ENCODE measurements at regions not wholly inside any gene's neighbourhood (a gene's known extent, or its start where the extent isn't known, plus 50 kb on each side); places are given as distances from the start of the nearest gene placed in this dataset.

DNA sequence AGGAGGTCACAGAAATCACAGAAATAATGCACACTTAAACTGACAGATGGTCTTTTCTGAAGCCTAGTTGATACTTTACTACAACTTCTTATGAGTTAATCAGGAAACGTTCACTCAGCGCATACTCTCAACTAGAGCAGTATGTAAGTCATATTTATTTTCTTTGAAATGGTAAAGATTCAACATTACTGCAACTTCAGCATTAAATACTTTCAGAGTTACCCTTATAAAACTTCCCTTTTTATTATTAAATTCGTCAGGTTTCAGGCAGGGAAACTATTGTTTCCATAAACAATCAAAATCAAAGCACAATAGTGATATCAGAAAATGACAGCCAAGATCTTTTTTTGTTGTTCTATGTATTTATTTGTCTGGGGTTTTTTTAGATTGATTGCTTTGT, 222.6 kb upstream of the RND3 start:
- H3K4me3 ChIP-seq (ENCODE audit: low read depth in 1 of 2, low read length in 2 of 2), result no peak overlapping the region
- no peak overlapping the region for H3K27ac ChIP-seq (ENCODE audit: low read depth, low read length)
- no peaks in the 10 kb centered on the region for H3K36me3 ChIP-seq (ENCODE audit: insufficient read depth, low read length)
- H3K4me1 ChIP-seq (ENCODE audit: insufficient read depth, low read length), result no peaks in the 10 kb centered on the region
- H3K27me3 ChIP-seq (ENCODE audit: control insufficient read depth in 1 of 2, insufficient read depth in 2 of 2, low read length in 2 of 2), result no peaks in the 10 kb centered on the region
- H3K9ac ChIP-seq (ENCODE audit: low read length), result no peak overlapping the region
- H3K9me3 ChIP-seq (ENCODE audit: low read length), result no peaks in the 10 kb centered on the region

DNA sequence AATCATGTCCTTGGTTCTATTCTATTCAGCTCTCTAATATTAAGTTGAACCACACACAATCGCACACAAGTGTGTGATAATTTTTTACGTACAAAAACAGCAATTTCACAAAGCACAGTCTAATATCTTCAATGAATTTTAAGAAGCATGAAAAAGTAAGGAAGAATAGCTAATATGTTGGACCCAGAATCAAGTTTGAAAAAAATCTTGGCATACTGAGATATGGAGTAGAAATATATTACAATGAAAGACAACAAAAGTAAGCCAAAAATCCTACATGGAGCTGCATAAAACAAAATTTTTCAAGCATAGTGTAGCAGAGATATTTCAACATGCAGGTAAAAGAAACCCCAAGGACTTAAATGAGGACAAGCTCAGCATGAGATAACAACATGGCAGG, 219.1 kb upstream of the RND3 start:
- H3K36me3 ChIP-seq (ENCODE audit: insufficient read depth, low read length), result no peaks in the 10 kb centered on the region
- no peaks in the 10 kb centered on the region for H3K4me1 ChIP-seq (ENCODE audit: insufficient read depth, low read length)
- H3K27me3 ChIP-seq (ENCODE audit: control insufficient read depth in 1 of 2, insufficient read depth in 2 of 2, low read length in 2 of 2), result no peaks in the 10 kb centered on the region
- no peaks in the 10 kb centered on the region for H3K9me3 ChIP-seq (ENCODE audit: low read length)
- H3K4me3 ChIP-seq (ENCODE audit: low read depth in 1 of 2, low read length in 2 of 2), result no peak overlapping the region
- no peak overlapping the region for H3K27ac ChIP-seq (ENCODE audit: low read depth, low read length)
- no peak overlapping the region for H3K9ac ChIP-seq (ENCODE audit: low read length)

DNA sequence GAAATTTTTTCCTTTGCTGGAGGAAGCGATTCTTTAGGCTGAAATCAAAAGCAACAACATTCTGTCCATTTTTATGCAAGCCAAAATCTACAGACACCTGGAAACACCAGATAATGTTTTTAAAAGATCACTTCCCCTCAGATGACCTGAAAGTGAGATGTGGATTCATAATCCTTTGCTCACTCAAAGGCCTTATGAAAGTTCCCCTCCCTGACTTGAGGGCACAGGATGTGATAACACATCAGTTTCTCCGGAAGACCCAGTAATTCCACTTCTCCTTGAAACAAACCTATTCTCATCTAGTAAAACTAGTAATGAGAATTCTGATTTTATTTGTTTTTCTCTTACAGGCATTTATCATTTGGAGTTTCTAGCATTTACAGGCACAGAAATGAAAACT, 218.3 kb upstream of the RND3 start:
- H3K27me3 ChIP-seq (ENCODE audit: control insufficient read depth in 1 of 2, insufficient read depth in 2 of 2, low read length in 2 of 2), result no peaks in the 10 kb centered on the region
- H3K9ac ChIP-seq (ENCODE audit: low read length), result no peak overlapping the region
- H3K4me1 ChIP-seq (ENCODE audit: insufficient read depth, low read length), result no peaks in the 10 kb centered on the region
- H3K36me3 ChIP-seq (ENCODE audit: insufficient read depth, low read length), result no peaks in the 10 kb centered on the region
- no peak overlapping the region for H3K4me3 ChIP-seq (ENCODE audit: low read depth in 1 of 2, low read length in 2 of 2)
- H3K9me3 ChIP-seq (ENCODE audit: low read length), result no peaks in the 10 kb centered on the region
- no peak overlapping the region for H3K27ac ChIP-seq (ENCODE audit: low read depth, low read length)

DNA sequence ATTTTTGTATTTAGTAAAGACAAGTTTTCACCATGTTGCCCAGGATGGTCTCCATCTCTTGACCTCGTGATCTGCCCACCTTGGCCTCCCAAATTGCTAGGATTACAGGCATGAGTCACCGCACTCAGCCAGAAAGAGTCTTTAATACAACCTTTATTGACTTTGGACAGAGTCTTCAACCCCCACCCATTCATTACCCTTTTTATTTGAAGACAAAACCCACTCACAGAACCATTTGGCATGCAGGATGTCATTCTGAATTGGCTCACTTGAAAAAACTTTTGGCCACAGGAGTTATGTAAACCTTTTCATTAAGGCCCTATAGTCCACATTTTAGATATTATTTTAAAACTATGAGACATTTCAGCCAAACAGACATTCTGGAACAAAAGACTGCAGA, 217.9 kb upstream of the RND3 start:
- Histone ChIP-seq H3K4me3 (ENCODE audit: low read depth in 1 of 2, low read length in 2 of 2) (no peak overlapping the region), H3K9ac (ENCODE audit: low read length) (no peak overlapping the region), H3K36me3 (ENCODE audit: insufficient read depth, low read length) (no peaks in the 10 kb centered on the region), H3K4me1 (ENCODE audit: insufficient read depth, low read length) (no peaks in the 10 kb centered on the region), H3K9me3 (ENCODE audit: low read length) (no peaks in the 10 kb centered on the region), H3K27ac (ENCODE audit: low read depth, low read length) (no peak overlapping the region), H3K27me3 (ENCODE audit: control insufficient read depth in 1 of 2, insufficient read depth in 2 of 2, low read length in 2 of 2) (no peaks in the 10 kb centered on the region)

DNA sequence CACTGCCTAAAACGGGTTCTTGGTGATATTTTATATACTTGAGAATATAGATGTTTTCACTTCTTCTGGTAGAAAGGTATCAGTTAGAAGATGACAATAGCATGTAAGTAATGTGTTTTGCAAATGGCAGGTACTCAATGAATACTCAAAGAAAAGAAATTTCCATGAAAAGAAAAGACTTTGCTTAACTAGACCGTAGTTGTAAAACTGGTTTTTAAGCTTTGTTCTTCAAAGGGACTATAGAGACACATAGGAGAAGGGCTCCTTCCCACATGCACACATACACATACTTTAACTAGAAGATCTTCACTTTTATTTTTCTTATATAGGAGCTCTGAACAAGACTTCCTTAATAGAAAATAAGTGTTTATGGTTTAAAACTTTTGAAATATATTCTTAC, 215.3 kb upstream of the RND3 start:
- H3K27ac ChIP-seq (ENCODE audit: low read depth, low read length), result no peak overlapping the region
- H3K4me3 ChIP-seq (ENCODE audit: low read depth in 1 of 2, low read length in 2 of 2), result no peak overlapping the region
- no peaks in the 10 kb centered on the region for H3K27me3 ChIP-seq (ENCODE audit: control insufficient read depth in 1 of 2, insufficient read depth in 2 of 2, low read length in 2 of 2)
- H3K9ac ChIP-seq (ENCODE audit: low read length), result no peak overlapping the region
- H3K4me1 ChIP-seq (ENCODE audit: insufficient read depth, low read length), result no peaks in the 10 kb centered on the region
- no peaks in the 10 kb centered on the region for H3K36me3 ChIP-seq (ENCODE audit: insufficient read depth, low read length)
- no peaks in the 10 kb centered on the region for H3K9me3 ChIP-seq (ENCODE audit: low read length)

DNA sequence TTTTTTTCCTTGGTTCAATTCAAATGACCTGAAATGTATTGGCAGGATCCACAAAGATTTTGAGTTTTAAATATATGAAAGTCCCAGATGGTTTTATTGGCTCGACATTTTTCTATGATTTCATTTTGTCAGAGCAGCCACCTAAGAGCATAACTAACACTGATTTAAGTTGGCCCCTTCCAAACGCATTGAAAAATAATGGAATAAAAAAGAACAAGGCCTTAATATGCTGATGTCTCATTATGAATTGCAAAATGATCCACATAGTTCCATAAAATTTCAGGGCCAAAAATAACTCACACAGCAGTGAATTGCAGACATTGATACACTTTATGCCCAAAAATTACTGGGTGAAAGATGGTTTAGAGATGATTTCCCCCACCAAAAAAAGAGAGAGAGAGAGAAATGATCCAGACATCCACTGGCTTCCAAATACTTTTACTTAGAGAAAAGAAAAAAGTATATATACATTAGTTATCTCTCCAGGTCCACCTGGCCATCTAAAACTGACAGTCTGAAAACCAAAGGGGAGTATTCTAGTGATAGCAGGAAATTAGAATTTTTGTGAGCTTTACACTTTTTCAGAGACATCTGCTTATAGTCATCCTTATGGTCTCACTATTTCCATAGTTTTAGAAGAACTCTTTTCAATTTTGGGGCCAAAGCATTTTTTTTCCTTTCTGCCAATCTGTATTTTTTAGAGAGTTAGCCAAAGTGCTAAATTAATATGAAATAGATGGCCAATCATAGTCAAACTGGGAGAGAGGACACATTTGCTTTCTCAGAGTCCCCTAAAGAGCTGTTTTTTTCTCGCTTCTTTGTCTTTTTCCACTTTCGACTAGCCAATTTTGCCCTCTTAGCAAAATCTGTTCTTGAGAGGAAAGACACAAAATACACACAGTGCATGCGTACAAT, 213.5 kb upstream of the RND3 start:
- H3K9me3 ChIP-seq (ENCODE audit: low read length), result no peaks in the 10 kb centered on the region
- no peaks in the 10 kb centered on the region for H3K27me3 ChIP-seq (ENCODE audit: control insufficient read depth in 1 of 2, insufficient read depth in 2 of 2, low read length in 2 of 2)
- H3K36me3 ChIP-seq (ENCODE audit: insufficient read depth, low read length), result no peaks in the 10 kb centered on the region
- no peaks in the 10 kb centered on the region for H3K4me1 ChIP-seq (ENCODE audit: insufficient read depth, low read length)
- H3K9ac ChIP-seq (ENCODE audit: low read length), result no peak overlapping the region
- H3K4me3 ChIP-seq (ENCODE audit: low read depth in 1 of 2, low read length in 2 of 2), result no peak overlapping the region
- no peak overlapping the region for H3K27ac ChIP-seq (ENCODE audit: low read depth, low read length)

DNA sequence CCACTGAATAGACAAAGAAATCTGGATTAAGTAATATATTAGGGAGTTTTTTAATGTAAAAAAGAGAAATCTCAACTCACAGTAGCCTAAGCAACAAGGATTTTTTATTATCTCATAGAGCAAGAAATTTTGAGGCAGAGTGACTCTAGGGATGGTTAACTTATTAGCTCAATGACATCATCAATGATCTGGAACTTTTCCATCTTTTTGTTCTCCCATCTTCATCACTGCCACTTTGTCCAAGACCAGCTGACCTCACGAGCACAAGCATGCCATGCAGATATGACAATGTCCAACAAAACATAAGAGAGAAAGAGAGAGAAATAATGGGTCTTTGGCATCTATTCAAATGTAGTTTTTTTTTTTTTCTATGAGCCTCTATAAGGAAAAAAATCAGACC, 211.8 kb upstream of the RND3 start:
- H3K27ac ChIP-seq (ENCODE audit: low read depth, low read length), result no peak overlapping the region
- no peaks in the 10 kb centered on the region for H3K36me3 ChIP-seq (ENCODE audit: insufficient read depth, low read length)
- no peaks in the 10 kb centered on the region for H3K9me3 ChIP-seq (ENCODE audit: low read length)
- H3K27me3 ChIP-seq (ENCODE audit: control insufficient read depth in 1 of 2, insufficient read depth in 2 of 2, low read length in 2 of 2), result no peaks in the 10 kb centered on the region
- H3K4me3 ChIP-seq (ENCODE audit: low read depth in 1 of 2, low read length in 2 of 2), result no peak overlapping the region
- no peak overlapping the region for H3K9ac ChIP-seq (ENCODE audit: low read length)
- H3K4me1 ChIP-seq (ENCODE audit: insufficient read depth, low read length), result no peaks in the 10 kb centered on the region

DNA sequence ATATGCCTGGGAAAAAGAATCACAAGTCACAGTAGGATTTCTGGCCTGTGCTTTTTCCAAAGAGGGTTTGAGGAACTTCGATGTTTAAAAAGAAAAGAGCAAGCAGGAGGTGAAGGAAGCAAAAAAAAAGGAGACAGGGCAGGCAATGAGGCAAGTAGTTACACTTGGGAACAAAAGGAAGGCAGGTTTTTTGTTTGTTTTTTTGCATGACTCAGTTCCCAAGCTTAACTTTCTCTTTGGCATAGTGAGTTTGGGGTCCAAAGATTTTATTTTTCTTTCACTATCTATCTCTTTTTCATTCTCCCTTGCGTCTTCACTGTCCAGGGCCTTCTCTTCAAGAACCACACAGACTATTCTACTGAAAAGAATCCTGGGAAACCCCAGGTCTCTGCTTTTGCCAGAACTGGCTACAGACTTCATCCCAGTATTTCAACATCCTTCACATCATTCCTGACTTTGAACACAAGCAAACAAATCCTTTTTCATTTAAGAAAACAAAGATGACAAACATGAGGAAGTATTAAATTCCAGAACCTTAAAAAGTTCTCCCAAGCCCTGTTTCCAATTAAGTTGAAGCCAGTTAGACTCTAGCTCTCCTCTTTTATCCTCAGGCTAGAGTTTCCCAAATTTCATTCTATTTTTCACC, 210.7 kb upstream of the RND3 start:
- Histone ChIP-seq H3K9me3 (ENCODE audit: low read length) (no peaks in the 10 kb centered on the region), H3K4me1 (ENCODE audit: insufficient read depth, low read length) (no peaks in the 10 kb centered on the region), H3K4me3 (ENCODE audit: low read depth in 1 of 2, low read length in 2 of 2) (no peak overlapping the region), H3K9ac (ENCODE audit: low read length) (no peak overlapping the region), H3K36me3 (ENCODE audit: insufficient read depth, low read length) (no peaks in the 10 kb centered on the region), H3K27me3 (ENCODE audit: control insufficient read depth in 1 of 2, insufficient read depth in 2 of 2, low read length in 2 of 2) (no peaks in the 10 kb centered on the region), H3K27ac (ENCODE audit: low read depth, low read length) (no peak overlapping the region)

DNA sequence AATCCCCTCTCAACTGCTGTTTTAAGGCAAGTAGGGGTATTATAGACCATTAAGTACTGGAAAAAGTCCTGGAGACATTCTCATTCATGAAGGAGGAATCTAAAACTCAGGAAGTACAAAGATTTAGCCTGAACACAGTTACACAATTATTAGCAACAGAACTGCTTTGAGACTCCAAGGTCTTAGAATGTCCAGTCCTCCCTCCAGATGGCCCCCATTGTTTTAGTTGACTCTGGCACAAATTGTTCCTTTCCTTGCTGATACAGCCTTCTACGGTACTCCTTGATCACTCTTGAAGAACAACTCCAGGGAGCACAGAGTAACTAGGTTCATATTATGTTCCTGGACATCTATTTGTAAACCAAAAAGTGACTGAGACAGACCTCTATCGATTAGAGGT, 210.1 kb upstream of the RND3 start:
- Histone ChIP-seq H3K27ac (ENCODE audit: low read depth, low read length) (no peak overlapping the region), H3K9ac (ENCODE audit: low read length) (no peak overlapping the region), H3K9me3 (ENCODE audit: low read length) (no peaks in the 10 kb centered on the region), H3K4me1 (ENCODE audit: insufficient read depth, low read length) (no peaks in the 10 kb centered on the region), H3K4me3 (ENCODE audit: low read depth in 1 of 2, low read length in 2 of 2) (no peak overlapping the region), H3K36me3 (ENCODE audit: insufficient read depth, low read length) (no peaks in the 10 kb centered on the region), H3K27me3 (ENCODE audit: control insufficient read depth in 1 of 2, insufficient read depth in 2 of 2, low read length in 2 of 2) (no peaks in the 10 kb centered on the region)

DNA sequence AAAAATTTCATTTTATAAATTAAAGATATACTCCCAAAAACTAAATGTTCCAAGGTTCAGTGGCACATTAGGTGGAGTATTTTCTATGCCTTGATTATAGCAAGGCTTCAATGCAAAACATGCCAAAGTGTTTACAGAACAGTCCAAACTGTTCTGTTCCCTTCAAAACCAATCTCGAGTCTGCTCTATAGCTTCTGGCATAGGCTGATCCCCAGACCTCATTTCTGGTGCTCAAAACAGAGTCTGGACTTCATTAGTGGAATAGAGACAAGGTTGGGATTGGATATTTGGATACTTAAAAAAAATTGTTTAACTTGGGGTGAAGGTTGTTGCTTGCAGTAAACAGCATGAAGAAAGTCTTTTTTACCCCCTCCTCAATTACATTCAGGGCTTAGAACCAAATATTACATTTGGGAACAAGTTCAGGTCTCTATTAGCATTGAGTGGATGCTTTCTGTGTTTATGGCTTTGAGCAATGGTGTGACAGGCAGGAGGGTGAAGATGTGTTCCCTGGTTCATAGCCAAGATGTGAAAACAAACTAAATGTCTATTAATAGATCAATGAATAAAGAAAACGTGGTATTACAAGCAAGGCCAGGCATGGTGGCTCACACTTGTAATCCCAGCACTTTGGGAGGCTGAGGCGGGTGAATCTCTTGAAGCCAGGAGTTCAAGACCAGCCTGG, 208.1 kb upstream of the RND3 start:
- no peaks in the 10 kb centered on the region for H3K4me1 ChIP-seq (ENCODE audit: insufficient read depth, low read length)
- no peaks in the 10 kb centered on the region for H3K27me3 ChIP-seq (ENCODE audit: control insufficient read depth in 1 of 2, insufficient read depth in 2 of 2, low read length in 2 of 2)
- H3K9ac ChIP-seq (ENCODE audit: low read length), result no peak overlapping the region
- H3K9me3 ChIP-seq (ENCODE audit: low read length), result no peaks in the 10 kb centered on the region
- H3K27ac ChIP-seq (ENCODE audit: low read depth, low read length), result no peak overlapping the region
- no peak overlapping the region for H3K4me3 ChIP-seq (ENCODE audit: low read depth in 1 of 2, low read length in 2 of 2)
- no peaks in the 10 kb centered on the region for H3K36me3 ChIP-seq (ENCODE audit: insufficient read depth, low read length)

DNA sequence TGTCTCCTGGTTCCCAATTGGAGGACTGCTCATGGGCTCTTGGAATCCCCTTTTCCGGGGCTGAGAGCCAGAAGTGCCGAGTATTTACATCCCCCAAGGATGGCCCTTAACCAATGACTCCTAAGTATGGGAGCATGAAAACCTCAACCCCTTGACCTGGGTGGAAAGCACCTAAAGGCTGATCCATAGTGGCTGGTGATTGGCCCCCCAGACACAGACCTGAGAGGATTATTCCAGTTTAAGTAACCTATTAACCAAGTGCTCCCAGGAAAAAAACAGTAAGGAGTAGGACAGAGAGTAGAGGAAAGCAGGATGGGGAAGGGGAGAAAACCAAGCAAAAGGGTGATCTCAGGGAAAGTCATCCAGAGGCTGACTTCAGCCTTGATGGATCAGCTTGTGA, 206.1 kb upstream of the RND3 start:
- H3K9ac ChIP-seq (ENCODE audit: low read length), result no peak overlapping the region
- no peaks in the 10 kb centered on the region for H3K36me3 ChIP-seq (ENCODE audit: insufficient read depth, low read length)
- H3K4me3 ChIP-seq (ENCODE audit: low read depth in 1 of 2, low read length in 2 of 2), result no peak overlapping the region
- no peaks in the 10 kb centered on the region for H3K9me3 ChIP-seq (ENCODE audit: low read length)
- H3K27ac ChIP-seq (ENCODE audit: low read depth, low read length), result no peak overlapping the region
- no peaks in the 10 kb centered on the region for H3K4me1 ChIP-seq (ENCODE audit: insufficient read depth, low read length)
- H3K27me3 ChIP-seq (ENCODE audit: control insufficient read depth in 1 of 2, insufficient read depth in 2 of 2, low read length in 2 of 2), result no peaks in the 10 kb centered on the region
